Fibroblast of pulmonary artery (primary cell): ENCODE measurements at regions not wholly inside any gene's neighbourhood (a gene's known extent, or its start where the extent isn't known, plus 50 kb on each side); places are given as distances from the start of the nearest gene placed in this dataset.

ENCODE experiments used
- DNase-seq: peaks from one replicate; pipeline ENCODE4 v3.0.0-alpha.2; 2010; ENCODE audit warnings: low read depth
- H3K4me3 ChIP-seq: replicated peaks from 2 replicates; pipeline ENCODE4 v1.5.1; 2011; ENCODE audit warnings: low read depth, mild to moderate bottlenecking, control low read depth, low read length, moderate library complexity
- CTCF ChIP-seq: IDR thresholded peaks from 2 replicates; pipeline ENCODE4 v1.5.1; 2011; ENCODE audit warnings: mild to moderate bottlenecking, control low read depth, low read length, inconsistent platforms; ENCODE audit errors: missing control alignments

GRCh38 chr3:107028086-107028485 lies 349.2 kb upstream of the CCDC54 start:
- DNase-seq: no peak
- H3K4me3 ChIP-seq: no peak overlapping the region
- TF ChIP-seq CTCF: no peak

GRCh38 chr3:107028626-107029025 lies 348.6 kb upstream of the CCDC54 start:
- no peak overlapping the region for H3K4me3 ChIP-seq
- no peak for TF ChIP-seq CTCF
- DNase-seq: no peak

GRCh38 chr3:107032111-107032510 lies 345.1 kb upstream of the CCDC54 start:
- DNase-seq: no peak

GRCh38 chr3:107034142-107034541 lies 343.1 kb upstream of the CCDC54 start:
- TF ChIP-seq CTCF: no peak
- no peak for DNase-seq
- H3K4me3 ChIP-seq: no peak overlapping the region

More at GRCh38 chr3:107032111-107032510, 345.1 kb upstream of the CCDC54 start:
- H3K4me3 ChIP-seq: no peak overlapping the region
- no peak for TF ChIP-seq CTCF

- no peak for TF ChIP-seq CTCF
- H3K4me3 ChIP-seq: no peak overlapping the region
- DNase-seq: no peak
These were observed 342.1 kb upstream of the CCDC54 start for GRCh38 chr3:107035176-107035575.

GRCh38 chr3:107044677-107045076 lies 332.6 kb upstream of the CCDC54 start:
- DNase-seq: no peak
- TF ChIP-seq CTCF: no peak
- H3K4me3 ChIP-seq: no peak overlapping the region

- no peak overlapping the region for H3K4me3 ChIP-seq
- TF ChIP-seq CTCF: no peak
- no peak for DNase-seq
These were observed 331.4 kb upstream of the CCDC54 start for GRCh38 chr3:107045791-107046190.
